T-helper 2 cell (primary cell): ENCODE measurements at regions not wholly inside any gene's neighbourhood (a gene's known extent, or its start where the extent isn't known, plus 50 kb on each side); places are given as distances from the start of the nearest gene placed in this dataset.
"Not testable (repeated sequence)": the region's sequence is repeated elsewhere in the genome, so short reads cannot be mapped to it uniquely, and the experiment has no call there.

Experiments
- DNase-seq, 5 experiments: peaks; one replicate each; pipeline versions ENCODE4 v3.0.0 to v3.0.0-alpha.2; 2012 to 2022

DNA sequence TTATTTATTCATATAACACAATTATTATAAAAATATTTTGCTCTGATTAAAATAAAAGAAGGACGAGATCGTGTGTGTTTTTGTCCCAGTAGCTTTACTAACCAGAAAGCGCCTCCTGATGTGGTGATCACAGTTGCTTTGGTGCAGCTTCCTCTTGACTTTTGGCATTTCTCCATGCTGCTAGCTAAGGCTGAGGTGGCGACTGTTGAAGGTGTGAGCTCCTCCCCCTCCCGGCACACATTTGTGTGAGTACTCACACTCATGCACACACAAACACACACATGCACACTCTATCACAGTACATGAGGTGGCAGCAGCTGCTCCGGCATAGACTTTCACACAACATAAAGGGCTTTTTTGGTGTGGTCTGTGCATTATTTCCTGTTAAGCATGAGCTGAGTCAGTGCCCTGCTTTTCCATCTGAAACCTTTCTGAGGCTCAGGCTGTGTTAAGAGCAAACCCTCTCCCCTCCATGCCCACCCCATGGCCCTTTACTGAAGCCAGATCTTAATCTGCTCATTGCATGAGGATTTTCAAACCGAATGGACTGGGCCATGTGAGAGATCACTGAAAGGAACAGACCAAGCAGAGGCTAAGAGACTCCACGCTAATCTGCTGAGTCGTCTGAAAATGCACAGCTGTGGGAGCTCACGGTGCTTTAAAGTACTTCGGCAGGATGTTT is 53.3 kb downstream of the FOXD4L1 start:
- DNase-seq, result peak in 3 of 5 experiments; percentile 10 to 88 (median 79)

DNA sequence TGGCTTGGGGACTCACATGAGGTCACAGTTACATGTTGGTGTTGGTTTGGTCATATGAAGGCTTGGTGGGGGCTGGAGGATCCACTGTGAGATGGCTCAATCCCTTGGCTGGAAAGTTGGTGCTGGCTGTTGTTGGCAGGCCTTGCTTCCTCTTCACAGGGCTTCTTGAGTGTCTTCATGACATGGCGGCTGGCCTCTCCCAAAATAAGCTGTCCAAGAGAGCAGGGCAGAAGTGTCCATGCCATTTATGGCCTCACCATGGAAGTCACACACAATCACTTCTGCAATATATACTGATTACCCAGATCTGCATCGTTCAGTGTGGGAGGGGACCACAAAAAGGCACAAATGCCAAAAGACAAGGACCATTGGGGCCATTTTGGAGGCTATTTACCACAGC is 61.4 kb downstream of the FOXD4L1 start:
- not testable (repeated sequence) for DNase-seq

DNA sequence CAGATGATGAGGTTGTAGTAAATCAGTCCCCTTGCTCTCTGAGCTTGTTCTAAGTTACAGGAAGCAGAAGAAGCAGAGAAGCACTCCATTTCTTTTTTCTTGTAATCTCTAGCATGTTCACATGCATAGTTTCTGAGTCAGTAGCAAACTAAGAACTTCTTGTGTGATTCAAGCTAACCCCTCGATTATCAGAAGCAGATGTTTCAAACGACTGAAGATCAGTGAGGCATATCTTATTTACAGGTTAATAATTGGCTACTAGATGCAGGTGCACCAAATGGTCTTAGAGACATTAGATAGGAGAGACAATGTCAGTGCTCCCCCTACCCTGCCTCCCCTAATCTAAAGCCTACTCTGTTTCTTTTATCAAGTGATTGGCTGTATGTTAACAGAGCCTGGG is 64.2 kb downstream of the FOXD4L1 start:
- DNase-seq, result not testable (repeated sequence)

DNA sequence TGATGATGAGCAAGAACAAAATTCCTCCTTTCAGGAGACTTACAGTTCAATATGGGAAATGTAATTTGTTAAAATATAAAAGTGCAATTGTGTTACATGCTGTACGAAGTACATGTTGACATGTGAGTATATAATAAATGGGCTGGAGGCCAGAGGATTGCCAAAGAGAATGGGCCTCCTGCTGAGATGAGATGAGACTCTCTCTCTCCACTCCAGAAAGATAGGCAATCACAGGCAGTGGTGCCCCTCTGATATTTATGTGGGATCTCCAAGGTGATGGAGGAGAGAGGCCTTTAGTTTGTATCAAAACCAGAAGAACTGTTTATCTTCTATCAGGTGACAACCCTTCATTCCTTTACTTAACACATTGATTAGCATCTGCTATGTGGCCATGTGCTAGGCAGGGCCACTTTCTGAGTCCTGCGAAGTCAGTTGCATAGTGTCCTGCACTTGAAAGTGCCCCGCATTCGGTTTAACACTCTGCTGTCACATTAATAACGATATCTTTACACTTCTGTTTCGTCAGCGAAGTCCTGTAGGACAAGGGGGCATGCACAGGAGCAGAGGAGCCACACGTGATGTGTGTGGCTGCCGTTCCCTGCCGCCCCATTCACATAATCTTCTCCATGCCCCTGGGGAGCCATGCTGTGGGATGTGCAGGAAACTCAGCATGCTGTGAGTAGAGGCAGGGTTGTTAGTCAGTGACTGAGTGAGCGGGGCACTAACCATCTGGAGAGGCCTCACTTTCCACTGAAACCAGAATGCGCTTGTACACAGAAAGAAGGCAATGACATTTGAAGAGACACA is 60.2 kb upstream of the RABL2A start:
- not testable (repeated sequence) for DNase-seq

DNA sequence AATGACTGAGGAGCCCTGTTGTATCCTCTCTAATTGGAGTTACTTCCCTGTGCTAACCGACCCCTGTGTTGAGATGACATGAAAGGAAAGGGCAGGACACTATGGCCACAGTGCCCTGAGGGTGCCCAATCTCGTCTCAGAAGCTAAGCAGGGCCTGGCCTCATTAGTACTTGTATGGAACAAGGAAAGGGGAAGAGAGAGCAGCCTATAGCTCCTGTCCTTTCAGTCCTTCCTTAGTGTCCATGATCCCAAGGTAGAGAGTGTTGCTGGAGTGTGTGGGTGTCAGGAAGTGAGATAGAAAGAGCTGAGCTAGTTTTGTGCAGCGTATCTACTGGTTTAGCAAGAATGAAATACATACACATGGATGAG is 59.6 kb upstream of the RABL2A start:
- not testable (repeated sequence) for DNase-seq

DNA sequence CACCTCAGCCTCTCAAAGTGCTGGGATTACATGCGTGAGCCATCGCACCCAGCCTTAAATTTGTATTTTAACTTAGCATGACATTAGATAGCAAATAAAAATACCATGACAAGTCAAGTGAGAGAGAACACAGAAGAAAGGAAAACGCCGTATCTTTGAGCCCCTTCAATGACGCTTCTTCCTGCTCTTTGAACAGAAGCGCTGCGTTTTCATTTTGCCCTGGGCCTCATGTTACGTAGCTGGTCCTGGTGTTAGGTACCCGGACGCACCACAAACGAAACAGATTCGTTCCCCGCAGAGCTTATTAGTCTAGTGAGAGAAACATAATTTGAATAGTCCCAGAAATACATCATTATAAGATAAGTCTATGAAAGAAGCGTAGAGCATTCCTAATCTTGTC is 58.8 kb upstream of the RABL2A start:
- DNase-seq, result not testable (repeated sequence)

DNA sequence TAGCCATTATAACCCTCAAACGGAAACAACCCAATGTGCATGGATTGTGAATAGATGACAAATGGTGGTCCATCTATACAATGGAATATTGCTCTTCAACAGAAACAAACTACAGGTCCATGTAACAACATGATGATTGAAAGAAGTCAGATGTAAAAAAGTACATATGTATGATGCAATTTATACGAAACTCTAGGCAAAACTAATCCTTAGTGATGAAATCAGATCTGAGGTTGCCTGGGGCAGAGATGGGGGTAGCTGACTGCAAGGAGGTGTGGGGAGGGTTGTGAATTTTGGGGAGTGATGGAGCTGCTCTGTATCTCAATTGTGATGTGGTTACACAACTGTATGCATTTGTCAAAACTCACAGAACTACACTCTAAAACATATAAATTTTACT is 57.0 kb upstream of the RABL2A start:
- not testable (repeated sequence) for DNase-seq

DNA sequence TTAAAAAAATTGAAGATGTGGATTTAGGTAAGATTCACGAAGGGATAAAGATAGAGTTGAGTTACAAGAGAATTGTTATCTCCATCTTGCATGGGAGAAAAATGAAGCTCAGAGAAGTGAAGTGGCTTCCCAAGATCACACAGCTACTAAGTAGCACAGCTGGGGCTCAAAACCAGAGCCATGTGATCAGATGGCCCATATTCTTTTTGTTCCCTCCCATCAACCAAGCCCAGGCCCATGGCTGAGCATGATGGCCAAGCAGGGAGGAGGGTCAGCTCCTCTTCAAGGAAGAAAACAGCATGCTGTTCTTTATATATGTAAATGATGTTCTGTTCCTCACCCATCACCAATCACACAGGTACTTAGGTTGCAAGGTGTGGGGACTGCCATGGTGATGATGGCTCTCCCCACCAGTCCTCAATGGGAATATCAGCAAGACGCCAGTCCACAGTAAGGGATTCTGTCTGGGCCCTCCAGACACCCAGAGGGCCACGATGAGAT is 56.5 kb upstream of the RABL2A start:
- DNase-seq, result not testable (repeated sequence)

DNA sequence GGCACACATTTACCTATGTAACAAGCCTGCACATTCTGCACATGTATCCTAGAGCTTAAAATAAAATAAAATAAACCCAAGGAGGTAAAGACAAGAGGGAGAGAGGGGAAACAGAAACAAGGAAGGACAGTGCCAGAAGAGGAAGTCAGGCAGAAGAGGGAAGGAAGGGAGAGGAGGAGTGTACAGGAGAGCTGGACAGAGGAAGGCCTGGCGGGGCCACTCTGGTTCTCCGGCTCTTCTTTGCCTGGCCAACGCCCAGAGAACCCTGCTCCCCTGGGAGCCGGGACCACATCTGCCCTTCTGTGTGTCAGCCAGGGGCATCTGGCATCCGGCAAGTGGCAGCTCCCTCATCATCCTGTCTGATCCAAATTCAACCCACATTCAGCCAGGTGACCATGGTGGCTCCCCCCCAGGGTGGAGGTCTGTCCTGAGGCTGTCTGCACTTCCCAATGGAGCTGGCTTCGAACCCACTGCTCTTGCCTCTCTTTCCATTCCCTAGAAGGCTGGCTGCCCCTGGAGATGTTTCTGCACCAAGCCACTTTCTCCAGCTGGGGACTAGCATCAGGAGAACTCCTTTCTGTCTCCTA is 55.5 kb upstream of the RABL2A start:
- not testable (repeated sequence) for DNase-seq

DNA sequence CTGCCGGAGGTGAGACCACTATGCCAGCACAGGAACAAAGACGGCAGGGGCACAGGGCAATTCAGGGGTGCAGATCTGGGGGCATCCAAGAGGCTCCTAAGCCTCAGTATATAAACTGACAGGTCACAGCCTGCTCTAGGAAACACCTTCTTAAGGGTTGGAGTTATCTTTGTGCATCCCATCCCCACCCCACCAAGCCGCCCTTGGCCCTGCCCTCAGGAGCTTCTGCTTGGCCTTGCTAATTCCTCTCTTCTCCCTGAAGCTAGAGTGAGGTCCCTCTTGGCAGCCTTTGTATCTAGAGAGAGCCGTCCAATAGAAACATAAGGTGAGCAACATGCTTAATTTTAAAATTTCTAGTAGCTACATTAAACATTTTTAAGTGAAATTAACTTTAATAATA is 51.3 kb upstream of the RABL2A start:
- DNase-seq, result not testable (repeated sequence)

DNA sequence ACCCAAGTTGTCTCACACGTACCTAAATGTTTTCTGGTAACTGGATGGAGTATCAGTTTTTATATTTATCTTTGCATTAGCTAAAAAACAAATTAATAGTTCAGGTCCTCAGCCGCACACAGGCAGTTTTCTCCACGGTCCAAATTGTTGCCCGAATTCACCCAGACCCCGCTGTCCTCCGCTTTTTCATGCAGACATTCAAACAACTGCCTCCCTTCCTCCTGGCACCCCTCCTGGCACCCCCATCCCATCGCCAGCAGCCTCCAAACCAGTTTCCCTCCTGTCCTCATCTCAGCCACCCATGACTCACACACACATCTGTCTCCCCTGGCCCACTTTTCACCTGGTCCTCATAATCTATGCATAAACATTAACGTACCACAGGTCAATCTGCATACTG is 50.7 kb upstream of the RABL2A start:
- DNase-seq, result not testable (repeated sequence)
